HT1080 (cell line): ENCODE measurements at regions not wholly inside any gene's neighbourhood (a gene's known extent, or its start where the extent isn't known, plus 50 kb on each side); places are given as distances from the start of the nearest gene placed in this dataset.
"Not testable (repeated sequence)": the region's sequence is repeated elsewhere in the genome, so short reads cannot be mapped to it uniquely, and the experiment has no call there.

ENCODE experiments used
- DNase-seq: peaks from one replicate; pipeline ENCODE4 v3.0.0-alpha.2; 2015; ENCODE audit warnings: low read depth

GRCh38 chr1:55476445-55477015 is 261.4 kb upstream of the USP24 start:
- DNase-seq, result no peak

DNA sequence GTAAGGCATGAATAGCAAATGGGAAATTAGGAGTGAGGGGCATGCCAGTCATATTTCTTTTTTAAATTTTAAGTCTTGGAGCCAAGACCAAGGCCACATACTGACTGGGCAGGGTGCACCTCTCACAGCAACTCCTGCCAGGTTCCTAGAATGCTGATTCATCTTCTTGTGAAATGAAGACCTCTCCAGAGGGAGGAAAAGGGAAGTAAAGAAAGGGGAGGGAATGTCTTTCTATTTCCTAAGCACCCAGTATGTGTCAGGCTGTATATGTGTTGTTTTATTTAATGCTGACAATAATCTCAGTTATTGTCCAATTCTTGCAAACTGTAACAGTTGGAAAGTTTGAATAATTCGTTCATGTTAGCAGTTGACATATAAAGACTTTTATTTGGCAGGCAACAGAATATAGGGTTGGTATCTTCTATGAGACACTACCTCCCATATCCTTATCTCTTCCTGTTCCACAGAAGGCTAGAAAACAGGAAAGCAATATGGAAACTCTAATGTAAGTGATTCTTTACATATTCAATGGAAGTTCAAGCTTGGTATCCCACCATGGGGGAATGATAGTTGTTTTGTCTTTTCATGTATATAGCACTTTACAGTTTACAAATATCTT is 259.1 kb upstream of the USP24 start:
- DNase-seq, result peak; percentile 52

DNA sequence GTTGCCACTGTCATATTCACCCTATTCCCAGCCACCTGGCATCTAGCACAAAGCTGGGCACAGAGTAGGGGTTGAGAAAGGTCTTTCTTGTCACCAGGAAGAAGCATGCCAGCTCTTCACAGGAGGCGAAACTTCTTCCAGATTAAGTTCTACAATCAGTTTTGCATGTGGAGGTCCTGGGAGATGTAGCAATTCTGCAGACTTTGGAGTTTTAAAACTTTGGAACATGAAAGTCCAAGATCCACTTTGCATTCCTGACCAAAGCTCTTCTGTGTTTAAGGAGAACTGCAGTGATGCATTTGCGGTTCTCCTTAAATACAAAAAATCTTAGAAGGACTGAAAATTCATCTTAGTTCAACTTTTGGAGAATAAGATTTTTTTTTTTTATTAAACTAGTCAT is 258.5 kb upstream of the USP24 start:
- DNase-seq, result no peak

- DNase-seq, result peak; percentile 71
Observed at GRCh38 chr1:55472784-55473183, 257.6 kb upstream of the USP24 start.

- DNase-seq, result no peak
Observed at GRCh38 chr1:55472115-55472514, 257.0 kb upstream of the USP24 start.

DNA sequence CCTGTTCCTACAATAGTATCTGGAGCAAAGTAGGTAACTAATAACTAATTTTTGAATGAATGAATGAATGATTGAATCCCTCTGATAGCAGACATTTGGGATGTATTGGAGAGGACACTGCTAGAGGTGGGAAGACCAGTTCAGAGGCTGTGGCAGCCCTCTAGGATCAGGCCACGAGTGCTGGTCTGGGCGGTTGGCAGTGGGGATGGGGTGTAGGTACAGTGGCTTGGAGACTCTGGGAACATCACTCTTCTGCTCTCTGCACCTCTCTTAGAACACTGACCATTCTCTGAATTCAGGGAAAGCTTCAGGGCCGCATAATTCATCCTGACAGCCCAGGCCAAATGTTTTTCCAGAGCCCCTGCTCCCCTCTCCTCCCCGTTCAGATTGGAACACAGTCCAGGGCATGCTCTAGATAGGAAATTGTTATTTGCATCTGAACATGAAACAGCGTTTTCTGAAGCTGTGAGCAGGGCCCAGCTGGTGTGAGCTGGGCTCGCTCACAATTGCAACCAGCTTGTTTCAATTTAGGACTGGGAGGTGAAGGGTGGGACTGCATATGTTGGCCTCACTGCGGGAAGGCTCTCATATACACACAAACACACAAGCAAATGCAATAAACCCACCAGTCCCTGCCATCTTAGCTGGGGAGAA is 253.1 kb upstream of the USP24 start:
- DNase-seq, result no peak

DNA sequence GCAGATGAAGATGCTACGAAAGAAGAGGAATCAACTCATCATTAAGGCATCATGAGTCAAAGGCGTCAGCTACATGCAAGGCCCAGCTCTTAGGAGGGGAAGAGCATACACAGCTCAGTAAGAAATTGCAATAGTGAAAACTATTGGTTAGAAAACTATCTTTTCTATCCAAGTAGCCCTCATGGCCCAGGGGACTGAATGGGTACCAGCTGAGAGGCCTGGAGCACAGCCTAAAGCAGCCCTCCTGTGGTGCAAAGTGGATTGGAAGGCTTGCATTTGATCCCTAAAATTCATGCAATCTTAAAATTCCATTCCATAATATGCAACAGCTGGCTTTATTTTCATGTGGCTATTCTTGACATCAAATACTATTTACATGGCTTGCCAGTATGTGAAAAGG is 251.8 kb upstream of the USP24 start:
- no peak for DNase-seq

- no peak for DNase-seq
Observed at GRCh38 chr1:55466373-55466772, 251.2 kb upstream of the USP24 start.

DNA sequence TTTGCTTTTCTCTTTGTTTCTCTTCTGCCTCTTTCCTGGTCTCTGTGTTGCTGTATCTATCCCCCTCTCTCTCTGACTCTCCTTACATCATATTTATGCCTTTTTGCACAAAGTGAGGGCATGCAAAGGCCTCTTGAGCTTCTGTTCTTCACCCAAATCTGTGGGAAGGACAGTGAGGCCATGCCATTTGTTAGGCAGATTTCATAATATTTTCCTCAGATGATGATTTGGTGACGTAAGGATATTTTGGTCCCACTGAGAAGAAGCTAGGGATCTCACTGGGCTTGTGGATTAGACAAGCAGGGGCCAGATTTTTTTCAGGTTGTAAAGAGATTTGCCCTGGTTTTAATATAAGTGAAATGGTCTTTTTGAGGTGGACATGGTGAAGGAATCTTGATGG is 249.4 kb upstream of the USP24 start:
- no peak for DNase-seq

DNA sequence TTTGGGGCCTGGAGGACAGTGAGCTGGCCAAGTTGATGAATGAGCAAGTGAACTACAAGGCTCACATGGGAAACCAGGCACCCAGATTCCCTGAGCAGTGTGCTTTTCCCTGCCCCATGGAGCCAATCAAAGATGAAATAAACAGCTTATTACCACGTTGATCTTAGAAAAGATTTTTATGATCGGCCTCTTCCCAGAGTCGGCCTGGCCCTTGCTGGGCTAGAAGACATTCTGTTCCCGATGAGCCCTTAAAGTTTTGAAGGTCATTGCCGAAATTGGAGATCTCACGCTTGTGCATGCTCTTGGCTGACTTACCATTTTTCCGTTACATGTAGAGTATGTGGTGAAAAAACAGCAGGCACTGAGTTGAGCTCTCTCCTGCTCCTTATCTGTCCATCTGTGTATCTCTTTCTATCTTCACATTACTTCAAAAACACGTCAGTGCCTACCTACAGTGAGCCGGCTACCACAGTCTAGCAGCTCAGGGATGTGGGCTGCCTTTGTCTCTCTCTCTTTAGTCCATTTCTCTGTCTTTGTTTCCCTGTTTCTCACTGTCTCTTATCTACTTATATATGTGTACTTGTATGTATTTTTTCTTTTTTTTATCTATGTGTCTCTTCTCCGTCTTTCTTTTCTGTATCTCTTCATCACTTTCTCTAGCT is 248.8 kb upstream of the USP24 start:
- no peak for DNase-seq

GRCh38 chr1:55457874-55458273 is 242.7 kb upstream of the USP24 start:
- DNase-seq, result no peak

DNA sequence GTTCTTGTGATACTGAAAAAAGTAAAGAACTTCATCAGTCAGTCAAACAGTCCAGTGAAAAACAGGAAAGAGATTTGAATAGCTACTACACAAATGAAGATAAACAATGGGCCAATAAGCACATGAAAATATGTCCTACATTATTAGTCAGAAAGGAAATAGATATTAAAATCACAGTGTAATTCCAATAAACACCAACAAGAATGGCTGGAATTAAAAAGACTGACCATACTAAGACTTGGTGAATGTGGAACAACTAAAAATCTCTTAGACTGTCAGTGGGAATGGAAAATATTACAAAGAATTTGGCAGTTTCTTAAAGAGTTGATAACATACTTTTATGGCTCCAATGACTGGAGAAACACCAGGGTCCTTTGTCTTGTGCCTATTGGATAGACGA is 241.8 kb upstream of the USP24 start:
- DNase-seq, result no peak

DNA sequence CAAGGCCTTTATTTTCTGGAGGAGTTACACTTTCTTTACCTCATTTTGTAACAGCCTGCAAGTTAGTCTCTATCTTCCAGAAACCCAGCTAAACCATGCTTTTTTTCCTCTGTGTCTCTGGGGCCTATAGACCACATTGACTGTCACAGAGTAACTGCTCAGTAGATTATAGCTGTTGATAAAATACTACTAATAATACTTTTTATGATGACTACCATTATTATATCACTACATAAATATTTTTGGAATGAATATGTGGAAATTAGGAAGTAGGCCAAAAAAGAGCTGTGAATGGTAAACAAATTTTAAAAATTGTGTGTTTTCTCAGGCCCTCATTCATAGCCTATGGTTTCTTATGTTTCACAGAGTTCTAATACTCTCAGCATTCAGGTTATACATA is 233.1 kb upstream of the USP24 start:
- DNase-seq, result no peak

DNA sequence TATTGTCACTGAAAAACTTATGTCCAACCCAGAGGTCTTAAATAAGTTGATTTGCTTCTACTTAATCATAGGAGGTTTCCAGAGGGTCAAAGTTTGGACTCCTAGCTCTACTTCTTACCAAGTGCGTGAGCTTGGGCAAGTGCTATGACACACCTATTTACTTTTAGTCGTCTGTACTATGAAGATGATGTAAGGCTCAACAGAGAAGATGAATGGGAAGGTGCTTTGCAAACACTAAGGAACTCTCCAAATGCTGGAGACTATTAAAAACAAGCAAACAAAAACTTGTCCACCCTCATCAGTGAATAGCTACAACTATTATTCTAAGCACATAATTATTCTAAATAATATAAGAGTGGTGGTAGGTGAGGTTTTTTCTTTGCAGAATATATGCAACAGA is 232.3 kb upstream of the USP24 start:
- no peak for DNase-seq

- DNase-seq, result no peak
Observed at GRCh38 chr1:55446351-55446750, 231.2 kb upstream of the USP24 start.

GRCh38 chr1:55445416-55445815 is 230.3 kb upstream of the USP24 start:
- no peak for DNase-seq

- DNase-seq, result no peak
Observed at GRCh38 chr1:55444667-55445066, 229.5 kb upstream of the USP24 start.

DNA sequence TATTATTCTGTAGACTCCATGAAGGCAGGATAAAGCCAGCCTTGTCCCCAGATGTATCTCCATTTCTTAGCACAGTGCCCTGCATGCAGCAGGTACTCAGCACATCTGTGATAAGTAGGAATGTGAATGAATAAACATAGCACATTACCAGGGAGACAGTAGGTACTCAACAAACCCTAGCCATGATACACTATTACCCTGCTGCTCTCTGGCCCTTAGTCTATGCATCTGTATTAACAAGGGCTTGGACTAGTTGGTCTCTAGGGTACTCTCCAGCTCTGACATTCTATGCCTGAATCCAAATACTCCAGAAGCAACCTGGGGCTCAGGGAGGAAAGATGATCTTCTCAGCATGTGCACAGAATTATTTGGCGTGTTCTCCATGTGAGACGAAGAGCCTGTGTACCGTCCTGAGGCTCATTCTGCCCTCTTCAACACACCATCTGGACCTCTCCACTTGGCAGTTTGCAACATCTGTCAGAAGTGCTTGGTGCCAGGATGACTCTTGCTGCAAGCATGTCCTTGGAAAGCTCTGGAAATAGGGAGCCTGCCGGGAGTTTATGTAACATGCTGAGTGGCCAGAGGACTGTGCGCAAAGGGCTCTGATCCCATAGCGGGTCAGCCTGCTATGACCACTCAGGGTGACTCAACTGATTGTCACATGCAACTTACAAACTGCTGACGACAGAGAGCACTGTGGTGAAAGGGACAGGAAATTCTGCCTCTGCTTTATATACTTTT is 228.2 kb upstream of the USP24 start:
- peak; percentile 92 for DNase-seq

DNA sequence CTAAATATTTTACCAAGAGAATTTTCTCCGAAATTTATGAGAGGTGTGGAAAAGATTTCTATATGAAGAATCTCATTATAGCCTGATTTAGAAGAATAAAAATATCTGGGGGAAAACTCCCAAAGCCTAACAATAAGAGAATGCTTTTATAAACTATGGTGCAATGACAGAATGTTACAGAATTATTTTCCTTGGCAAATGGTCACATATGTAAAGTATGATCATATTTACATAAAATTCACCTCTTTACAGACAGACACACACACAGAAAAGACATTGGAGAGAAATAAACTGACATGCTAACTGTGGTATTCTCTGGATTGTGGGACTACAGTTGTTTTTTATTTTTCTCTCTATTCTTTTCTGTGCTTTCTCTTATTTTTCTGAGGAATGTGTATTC is 226.3 kb upstream of the USP24 start:
- no peak for DNase-seq

DNA sequence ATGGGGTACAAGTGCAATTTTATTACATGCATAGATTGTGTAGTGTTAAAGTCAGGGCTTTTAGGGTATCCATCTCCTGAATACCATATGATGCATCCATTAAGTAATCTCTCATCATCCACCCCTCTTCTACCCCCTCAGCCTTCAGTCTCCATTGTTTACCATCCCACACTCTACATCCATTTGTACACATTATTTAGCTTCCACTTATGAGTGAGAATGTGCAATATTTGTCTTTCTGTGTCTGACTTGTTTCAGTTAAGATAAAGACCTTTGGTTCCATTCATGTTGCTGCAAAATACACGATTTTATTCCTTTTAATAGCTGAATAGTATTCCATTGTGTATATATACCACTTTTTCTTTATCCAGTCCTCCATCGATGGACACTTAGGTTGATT is 222.5 kb upstream of the USP24 start:
- DNase-seq, result no peak

DNA sequence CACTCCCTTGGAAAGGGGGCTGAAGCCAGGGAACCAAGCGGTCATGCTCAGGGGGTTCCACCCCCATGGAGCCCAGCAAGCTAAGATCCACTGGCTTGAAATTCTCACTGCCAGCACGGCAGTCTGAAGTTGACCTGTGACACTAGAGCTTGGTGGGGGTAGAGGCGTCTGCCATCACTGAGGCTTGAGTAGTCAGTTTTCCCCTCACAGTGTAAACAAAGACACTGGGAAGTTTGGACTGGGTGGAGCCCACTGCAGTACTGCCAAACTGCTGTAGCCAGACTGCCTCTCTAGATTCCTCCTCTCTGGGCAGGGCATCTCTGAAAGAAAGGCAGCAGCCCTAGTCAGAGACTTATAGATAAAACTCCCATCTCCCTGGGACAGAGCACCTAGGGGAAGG is 215.6 kb upstream of the USP24 start:
- DNase-seq, result not testable (repeated sequence)

DNA sequence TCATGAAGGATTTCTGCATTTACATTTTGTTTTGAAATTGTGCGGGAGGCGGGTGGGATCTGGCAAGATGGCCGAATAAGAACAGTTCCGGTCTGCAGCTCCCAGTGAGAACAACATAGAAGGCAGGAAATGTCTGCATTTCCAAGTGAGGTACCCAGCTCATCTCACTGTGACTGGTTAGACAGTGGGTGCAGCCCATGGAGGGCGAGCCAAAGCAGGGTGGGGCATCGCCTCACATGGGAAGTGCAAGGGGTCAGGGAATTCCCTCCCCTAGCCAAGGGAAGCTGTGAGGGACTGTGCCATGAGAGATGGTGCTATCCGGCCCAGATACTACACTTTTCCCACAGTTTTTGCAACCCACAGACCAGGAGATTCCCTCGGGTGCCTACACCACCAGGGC is 215.0 kb upstream of the USP24 start:
- DNase-seq, result not testable (repeated sequence)
